Amniotic stem cell (primary cell): ENCODE measurements at regions not wholly inside any gene's neighbourhood (a gene's known extent, or its start where the extent isn't known, plus 50 kb on each side); places are given as distances from the start of the nearest gene placed in this dataset.

ENCODE experiments used
- DNase-seq: peaks from one replicate; lab custom pipeline; 2025; lab: John Stamatoyannopoulos, UW

GRCh38 chr17:55634702-55635101 lies 88.0 kb downstream of the TMEM100 start:
- no peak for DNase-seq

GRCh38 chr17:55632893-55633292 lies 89.8 kb downstream of the TMEM100 start:
- DNase-seq: no peak

GRCh38 chr17:55632236-55632635 lies 90.4 kb downstream of the TMEM100 start:
- no peak for DNase-seq

GRCh38 chr17:55629995-55630394 lies 92.7 kb downstream of the TMEM100 start:
- no peak for DNase-seq

GRCh38 chr17:55625521-55625920 lies 97.1 kb downstream of the TMEM100 start:
- no peak for DNase-seq

- no peak for DNase-seq
These were observed 97.8 kb downstream of the TMEM100 start for GRCh38 chr17:55624772-55625433.

GRCh38 chr17:55622547-55622946 lies 100.1 kb downstream of the TMEM100 start:
- no peak for DNase-seq

- no peak for DNase-seq
These were observed 101.7 kb downstream of the TMEM100 start for GRCh38 chr17:55620945-55621344.

- no peak for DNase-seq
These were observed 102.6 kb downstream of the TMEM100 start for GRCh38 chr17:55620023-55620422.

- DNase-seq: no peak
These were observed 105.2 kb downstream of the TMEM100 start for GRCh38 chr17:55617441-55617840.

GRCh38 chr17:55614061-55614460 lies 102.8 kb upstream of the SMIM36 start:
- DNase-seq: no peak

GRCh38 chr17:55612691-55613141 lies 101.5 kb upstream of the SMIM36 start:
- no peak for DNase-seq

- DNase-seq: no peak
These were observed 96.6 kb upstream of the SMIM36 start for GRCh38 chr17:55607731-55608341.

- DNase-seq: no peak
These were observed 95.2 kb upstream of the SMIM36 start for GRCh38 chr17:55606488-55606815.

- no peak for DNase-seq
These were observed 94.6 kb upstream of the SMIM36 start for GRCh38 chr17:55605705-55606487.

- DNase-seq: no peak
These were observed 90.7 kb upstream of the SMIM36 start for GRCh38 chr17:55601874-55602364.

GRCh38 chr17:55598495-55598894 lies 87.2 kb upstream of the SMIM36 start:
- DNase-seq: no peak

- DNase-seq: no peak
These were observed 77.4 kb upstream of the SMIM36 start for GRCh38 chr17:55588446-55589242.

- DNase-seq: no peak
These were observed 76.4 kb upstream of the SMIM36 start for GRCh38 chr17:55587608-55588139.

GRCh38 chr17:55585629-55586028 lies 74.4 kb upstream of the SMIM36 start:
- no peak for DNase-seq

- DNase-seq: no peak
These were observed 73.6 kb upstream of the SMIM36 start for GRCh38 chr17:55584861-55585260.
